Amniotic stem cell (primary cell): ENCODE measurements at regions not wholly inside any gene's neighbourhood (a gene's known extent, or its start where the extent isn't known, plus 50 kb on each side); places are given as distances from the start of the nearest gene placed in this dataset.
"Not testable (repeated sequence)": the region's sequence is repeated elsewhere in the genome, so short reads cannot be mapped to it uniquely, and the experiment has no call there.

Experiments used
- DNase-seq: peaks from one replicate; lab custom pipeline; 2025; lab: John Stamatoyannopoulos, UW

DNA sequence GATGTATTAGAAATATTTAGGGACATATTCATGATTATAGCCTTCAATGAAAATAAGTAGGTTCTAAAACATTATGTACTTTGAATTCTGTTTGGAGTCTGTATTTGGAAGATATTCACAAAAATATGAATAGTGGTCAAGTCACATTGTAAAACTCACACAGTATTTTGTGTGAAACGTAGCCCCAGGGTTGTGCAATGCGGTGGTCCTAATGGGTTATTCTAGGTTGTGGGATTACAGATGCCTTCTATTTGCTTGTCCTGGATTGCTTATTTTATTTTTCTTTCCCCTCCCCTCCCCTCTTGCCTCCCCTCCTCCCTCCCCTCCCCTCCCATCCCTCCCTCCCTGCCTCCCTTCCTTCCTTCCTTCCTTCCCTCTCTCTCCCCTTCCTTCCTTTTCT, 93.7 kb upstream of the THUMPD2 start:
- no peak for DNase-seq

DNA sequence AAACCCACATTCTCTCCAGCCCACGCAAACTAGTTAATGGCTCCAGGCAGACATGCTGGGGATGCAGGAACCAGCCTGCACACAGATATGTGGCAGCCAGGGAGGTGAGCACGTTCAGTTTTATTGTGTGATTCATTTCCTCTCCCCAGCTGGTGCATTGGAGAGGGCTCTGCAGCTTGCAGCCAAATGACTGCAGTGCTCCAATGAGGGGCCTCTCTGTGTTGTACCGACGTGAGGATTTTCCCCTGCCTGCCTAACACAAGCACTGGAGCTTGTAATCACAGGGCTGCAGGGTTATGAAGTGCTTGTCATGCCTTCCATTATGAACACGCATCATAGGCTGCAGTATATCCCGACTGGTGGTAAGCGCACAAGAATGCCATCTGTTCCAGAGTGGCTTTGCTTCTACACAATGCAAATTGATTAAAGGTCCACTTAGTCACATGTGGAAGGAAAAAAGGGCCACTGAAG, 92.3 kb upstream of the THUMPD2 start:
- DNase-seq, result peak; percentile 91

DNA sequence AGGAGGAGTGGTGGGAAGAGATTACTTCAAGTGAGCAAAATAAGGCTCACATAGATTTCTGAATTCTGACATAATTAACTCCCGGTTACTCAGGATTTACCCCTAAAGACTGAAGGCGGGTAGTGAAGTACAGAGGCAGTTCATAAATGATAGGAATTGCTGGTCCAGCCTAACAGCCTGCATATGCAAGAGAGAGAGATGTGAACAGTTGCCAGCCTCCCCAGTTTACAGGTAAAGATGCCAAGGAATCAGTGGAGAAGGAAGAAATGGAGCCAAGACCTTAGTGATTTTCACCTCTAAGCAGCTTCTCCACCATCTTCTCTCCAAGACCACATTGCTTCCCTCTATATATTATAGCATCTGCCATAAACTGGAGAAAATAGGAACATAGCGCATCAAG, 91.8 kb upstream of the THUMPD2 start:
- DNase-seq, result no peak

DNA sequence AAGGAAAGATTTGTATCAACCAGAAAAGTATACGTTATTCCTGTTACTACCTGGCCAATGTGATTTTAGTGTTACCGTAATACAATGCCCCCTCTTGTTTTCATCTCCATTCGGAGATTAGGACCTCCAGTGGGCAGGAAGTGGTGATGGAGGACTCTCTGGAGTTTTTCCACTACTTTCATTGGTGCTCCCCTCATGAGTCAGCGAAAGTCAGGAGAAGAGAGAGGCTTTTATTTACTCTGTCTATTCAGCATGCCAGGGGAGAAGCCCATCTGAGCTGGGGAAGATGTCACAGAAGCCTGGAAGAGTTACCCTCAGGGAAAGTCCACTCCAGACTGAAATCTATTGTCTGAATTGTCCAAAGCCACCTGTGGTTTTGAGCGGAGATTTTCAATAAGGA, 88.2 kb upstream of the THUMPD2 start:
- no peak for DNase-seq

DNA sequence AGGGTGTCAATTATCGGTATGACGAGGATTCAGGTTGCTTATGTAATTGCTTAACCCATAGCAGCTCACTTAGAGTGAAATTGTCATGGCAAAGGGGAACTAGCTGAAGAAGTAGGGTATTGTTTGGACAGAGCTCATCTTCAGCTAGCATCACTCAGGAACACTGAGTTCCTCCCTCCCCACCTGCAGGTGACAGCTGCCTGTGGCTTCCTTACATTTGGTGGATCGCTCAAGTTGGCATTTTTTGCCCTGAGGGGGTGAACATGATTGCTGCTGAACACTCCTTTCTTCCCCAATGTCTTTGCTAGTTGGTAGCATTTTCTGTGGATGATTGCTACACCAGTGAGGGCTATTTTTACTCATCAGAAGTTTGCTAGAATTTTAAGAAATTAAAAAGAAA, 86.7 kb upstream of the THUMPD2 start:
- DNase-seq, result no peak

DNA sequence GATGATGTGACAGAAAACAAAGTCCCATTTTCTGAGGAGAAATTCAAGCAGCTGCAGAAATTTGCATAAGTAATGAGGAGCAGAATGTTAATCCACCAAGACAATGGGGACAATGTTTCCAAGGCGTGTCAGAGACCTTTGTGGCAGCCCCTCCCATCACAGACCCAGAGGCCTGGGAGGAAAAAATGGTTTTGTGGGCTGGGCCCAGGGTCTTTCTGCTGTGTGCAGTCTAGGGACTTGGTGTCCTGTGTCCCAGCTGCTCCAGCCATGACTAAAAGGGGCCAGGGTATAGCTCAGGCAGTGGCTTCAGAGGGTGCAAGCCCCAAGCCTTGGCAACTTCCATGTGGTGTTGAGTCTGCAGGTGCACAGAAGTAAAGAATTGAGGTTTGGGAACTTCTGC, 84.6 kb upstream of the THUMPD2 start:
- not testable (repeated sequence) for DNase-seq

DNA sequence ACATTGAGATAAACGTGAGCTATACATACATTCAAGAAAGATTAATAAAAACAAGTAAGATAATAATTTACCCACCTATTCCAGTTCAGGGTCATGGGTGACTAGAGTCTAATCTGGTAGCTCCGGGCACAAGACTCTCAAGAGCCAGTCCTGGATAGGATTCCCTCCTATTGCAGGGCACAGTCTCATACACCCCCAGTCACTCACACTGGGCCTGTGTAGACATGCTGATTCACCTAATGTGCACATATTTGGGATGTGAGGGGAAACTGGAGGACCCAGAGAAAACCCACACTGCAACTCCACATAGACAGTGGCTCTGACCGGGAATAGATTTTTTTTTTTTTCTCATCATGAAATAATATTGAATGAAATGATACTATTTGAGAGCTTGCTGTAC, 81.5 kb upstream of the THUMPD2 start:
- DNase-seq, result no peak

DNA sequence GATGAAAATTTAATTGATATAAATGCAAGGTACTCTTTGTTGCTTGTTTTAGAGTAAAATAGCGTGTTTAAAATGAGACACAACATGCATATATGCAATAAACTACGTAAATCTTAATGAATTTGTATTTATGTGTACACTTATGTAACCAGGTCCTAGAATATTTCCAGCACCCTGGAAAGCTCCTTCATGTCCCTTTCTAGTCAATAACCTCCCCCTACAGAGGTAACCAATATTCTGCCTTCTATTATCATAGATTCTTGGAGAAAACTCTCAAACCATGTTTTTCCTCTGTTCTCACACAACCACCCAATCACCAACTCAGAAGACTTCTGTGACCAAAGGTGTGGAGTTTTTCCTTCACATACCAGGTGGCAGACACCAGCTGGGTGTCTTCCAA, 79.6 kb upstream of the THUMPD2 start:
- DNase-seq, result no peak

DNA sequence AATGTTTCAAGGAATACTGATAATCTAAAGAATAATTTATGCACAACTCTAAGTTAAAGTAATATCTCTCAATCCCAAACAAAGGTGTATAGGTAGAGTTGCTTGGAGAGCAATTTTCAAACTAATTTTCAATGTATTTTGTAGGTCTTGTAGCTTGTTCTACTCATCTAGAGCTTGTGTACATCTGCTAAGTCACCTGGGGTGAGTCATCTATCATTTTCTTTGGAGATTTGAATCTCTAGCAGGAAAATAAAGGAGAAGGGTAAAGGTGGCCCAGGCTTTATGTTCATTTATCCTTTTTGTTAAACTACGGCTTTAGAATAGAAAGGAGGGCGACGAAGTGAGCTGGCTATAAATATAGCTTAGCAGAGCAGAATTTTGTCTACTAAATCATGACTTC, 76.8 kb upstream of the THUMPD2 start:
- DNase-seq, result no peak

DNA sequence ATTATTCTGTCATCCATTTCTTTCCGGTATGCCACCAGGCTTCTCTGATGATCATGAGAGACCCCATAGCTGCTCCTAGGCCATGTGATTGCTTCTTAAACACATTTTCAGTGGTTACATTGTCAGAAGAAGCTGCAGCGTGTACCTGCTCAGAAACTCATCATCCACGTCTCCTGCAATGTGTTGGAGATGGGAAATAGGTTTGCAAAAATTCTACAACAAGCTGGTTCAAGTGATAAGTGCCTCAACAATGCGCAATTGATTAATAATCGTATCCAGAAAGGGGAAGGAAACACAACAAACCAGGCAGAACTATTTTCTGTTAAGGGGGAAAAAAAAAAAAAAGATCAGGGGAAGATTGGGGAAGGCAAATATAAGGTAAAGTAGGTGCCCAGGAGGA, 75.7 kb upstream of the THUMPD2 start:
- DNase-seq, result no peak

DNA sequence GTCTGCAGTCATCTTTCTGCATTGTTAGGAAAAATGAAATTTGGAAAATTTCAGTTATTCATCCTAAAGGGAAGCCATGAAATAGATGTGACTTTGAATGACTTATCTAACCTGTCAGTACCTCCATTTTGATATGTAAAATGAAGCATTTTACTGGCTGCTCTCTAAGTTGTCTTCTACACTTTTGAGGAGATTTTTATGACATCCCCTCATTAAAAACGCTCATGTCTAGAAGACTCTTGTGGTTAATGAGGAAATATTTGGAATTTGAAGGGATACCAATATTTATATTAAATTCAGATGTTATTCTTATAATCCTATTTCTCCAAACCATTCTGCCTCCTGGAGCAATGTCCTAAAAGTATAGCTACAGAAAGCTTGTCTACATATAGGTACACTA, 73.8 kb upstream of the THUMPD2 start:
- no peak for DNase-seq

DNA sequence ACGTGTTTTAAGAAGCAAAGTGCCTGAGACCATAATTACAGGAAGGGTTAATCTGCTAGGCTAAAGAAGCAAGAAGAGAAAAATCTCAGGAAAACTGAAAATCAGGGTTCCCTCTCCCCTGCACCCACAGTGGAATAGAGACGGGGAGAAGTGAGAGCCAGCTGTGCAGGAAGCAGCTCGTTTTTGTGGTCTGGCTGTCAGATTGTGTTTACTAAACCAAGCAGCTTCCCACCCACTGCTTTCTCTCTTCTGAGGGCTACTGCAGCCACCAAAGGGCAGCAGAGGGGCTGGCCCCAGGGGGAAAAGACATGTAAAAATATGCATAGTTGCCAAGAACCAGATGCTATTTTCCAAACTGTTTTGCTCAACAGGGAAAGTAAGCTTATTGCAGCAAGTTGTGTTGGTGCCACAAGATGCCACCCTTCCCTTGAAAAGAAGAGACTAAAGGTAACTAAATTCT, 72.6 kb upstream of the THUMPD2 start:
- no peak for DNase-seq

DNA sequence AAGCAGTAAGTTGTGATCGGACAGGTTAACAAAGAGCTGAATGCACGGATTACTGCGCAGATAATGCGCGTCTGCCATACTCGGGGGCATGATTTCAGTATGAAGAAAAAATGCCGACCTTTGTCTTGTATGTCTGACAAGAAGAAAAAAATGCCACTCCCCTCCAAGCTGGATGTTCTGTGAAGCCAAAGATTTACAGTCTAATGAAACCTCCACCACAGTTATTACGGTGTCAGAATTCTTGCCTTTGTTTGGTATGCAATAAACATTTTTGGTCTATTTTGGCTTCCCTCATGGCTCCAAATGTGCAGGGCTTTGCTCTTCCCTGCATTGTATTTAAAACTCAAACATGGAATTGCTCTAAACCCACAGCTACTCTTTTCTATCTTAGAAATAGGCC, 72.2 kb upstream of the THUMPD2 start:
- DNase-seq, result no peak

DNA sequence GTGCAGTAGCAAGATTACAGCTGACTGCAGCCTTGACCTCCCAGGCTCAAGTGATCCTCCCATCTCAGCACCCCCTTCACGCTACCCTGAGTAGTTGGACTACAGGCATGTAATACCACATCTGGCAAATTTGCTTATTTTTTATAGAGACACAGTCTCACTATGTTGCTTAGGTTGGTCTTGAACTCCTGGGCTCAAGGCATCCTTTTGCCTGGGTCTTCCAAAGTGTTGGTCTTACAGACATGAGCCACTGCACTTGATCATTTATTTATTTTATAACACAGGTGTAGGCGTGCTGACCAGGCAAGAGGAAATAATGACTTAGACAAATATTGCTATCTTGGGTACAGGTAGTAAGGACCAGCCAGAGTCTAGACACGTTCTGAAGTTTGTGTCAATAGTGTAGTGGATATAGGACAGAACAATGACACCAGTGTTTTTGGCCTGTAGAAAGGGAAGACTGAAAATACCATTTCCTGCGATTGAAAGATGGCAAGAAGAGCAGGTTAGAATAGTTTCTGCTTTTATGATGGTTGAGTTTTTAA, 71.0 kb upstream of the THUMPD2 start:
- DNase-seq, result no peak

DNA sequence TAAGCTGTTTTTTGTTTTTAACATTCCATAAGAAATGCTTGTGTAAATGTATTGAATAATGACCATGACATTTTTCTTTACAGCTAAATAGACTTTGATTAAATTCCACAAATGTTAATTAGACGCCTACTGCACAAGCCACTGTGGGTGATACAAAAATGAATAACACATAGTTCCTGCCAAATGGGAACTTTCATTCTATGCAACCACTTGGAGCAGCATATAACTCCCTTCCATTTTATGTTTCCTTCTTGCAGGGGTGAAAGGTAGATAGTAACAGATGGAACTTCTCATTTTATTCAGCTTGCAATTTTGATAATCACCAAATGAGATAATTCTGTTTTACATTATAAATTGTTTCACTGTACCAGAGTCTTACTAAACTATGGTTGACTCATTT, 70.0 kb upstream of the THUMPD2 start:
- DNase-seq, result no peak

DNA sequence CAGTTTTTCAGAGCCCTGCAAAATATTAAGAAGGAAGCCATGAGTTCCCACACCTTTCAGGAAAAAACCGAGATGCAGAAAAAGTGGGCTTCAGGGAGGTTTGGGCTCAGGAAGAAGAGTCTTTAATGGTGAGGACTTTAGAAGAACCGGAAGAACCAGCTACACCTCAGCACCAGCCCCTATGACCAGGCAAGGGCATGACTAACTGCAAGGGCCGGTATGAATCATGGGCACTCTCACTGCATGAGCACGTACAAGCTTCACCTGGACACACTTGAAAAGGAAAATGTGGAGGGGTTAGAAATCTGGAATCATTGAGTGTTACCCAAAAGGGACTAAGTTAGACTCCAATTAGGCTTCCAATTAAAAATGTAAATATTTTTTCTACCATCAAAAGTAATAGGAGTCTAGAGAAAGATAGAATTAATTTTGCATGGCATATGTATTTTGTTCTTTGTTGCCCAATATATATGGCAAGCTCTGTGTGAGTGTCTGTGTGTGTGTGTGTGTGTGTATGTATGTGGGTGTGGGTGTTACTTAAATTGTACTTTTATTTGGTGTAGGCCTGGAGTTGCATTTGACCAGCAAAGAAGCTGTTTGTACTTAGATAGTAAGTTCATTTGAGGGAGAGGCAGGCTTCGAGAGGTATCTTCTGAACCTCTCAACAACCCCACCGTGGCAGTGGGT, 66.5 kb upstream of the THUMPD2 start:
- DNase-seq, result no peak

DNA sequence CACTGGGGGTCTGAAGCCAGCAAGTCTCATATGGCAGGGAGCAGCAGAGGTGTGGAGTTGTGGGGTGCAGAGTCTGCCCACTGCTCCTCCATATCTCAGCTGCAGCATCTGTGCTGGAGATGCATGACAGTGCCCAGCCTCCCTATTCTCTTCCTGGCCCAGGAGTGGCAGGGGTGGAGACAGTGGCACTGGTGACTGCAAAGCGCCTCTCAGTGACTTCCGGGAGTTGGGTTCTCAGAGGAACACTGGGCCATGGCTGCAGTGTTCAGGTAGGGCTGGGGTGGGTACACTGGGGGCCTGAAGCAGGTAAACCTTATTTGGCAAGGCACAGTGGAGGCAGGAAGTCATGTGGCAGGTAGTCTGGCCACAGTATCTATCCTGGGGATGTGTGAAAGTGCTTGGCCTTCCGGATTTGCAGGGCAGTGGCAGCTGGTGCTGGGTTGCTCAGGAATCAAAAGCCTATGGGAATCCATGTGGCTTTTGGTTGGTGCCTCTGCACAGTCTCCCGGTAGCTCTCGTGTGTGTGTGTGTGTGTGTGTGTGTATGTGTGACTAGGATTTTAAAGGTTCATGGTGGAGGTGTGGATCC, 60.3 kb upstream of the THUMPD2 start:
- DNase-seq, result no peak

DNA sequence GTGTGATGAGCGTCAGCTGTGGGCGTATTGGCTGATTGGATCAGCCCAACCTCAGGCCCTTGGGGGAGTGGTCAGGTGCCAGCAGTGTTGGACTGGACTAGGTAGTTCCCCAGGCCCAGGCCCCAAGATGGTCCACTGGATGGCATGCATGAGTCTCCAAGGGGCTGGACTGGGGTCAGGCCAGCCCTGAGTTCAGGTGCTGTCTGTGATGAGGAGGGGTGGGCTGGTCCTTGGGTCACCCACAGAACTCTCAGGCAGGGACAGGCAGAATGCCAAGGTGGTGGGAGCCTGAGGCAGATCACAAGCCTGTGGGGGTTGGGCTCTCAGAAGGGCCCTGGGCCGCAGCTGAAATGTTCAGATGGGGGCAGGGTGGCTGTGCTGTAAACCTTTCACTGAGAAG, 59.5 kb upstream of the THUMPD2 start:
- DNase-seq, result no peak

DNA sequence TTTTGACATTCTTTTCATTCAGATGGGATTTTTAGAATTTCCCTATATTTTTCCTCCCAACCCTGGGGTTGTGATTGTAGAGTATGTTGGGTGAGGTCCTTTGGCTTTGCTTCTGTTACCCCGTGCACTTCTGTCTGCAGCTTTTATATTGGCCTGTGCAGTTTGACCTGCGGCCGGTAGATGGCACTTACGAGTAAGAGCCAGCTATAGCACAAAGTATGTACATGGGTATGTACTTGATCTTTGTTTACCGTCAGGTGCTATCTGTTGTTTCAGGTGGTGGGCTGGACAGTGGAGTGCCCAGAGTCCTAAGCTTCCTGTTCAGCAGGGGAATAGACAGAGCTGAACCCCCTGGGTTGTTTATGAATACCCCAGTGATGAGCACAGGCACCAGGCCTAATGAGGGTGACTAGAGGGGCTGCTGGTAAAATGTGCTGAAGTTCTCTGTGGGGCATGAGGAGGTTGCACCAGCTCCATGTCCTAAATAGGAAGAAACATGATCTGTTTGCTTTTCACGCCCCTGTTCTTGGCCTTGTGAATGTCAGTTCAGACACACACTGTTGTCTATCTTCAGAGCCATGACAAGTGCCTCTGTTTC, 58.9 kb upstream of the THUMPD2 start:
- DNase-seq, result no peak

DNA sequence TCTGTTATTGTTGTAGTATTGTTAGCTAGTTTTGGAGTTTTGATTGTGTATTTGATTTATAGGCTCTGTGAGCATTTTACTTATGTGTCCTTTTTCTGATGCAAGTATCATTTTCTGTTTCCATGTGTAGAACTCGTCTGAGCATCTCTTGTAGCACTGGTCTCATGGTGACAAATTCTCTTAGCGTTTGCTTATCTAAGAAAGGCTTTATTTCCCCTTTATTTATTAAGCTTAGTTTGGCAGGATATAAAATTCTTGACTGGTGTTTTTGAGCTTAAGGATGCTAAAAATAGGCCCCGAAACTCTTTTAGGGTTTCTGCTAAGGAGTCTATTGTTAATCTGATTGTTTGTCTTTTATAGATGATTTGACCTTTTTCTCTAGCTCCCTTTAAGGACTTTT, 57.6 kb upstream of the THUMPD2 start:
- DNase-seq, result no peak

DNA sequence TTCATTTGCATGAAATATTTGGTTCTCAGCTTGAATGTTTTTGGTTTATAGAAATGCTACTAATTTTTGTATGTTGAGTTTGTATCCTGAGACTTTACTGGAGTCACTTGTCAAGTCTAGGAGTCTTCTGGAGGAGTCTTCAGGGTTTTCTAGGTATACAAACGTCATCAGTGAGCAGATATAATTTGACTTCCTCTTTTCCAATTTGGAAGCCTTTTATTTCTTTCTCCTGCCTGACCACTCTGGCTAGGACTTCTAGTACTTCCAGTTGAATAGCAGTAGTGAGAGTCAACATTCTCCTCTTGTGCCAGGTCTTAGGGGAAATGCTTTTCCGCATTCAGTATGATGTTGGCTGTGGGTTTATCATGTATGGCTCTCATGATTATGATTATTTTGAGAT, 55.4 kb upstream of the THUMPD2 start:
- no peak for DNase-seq

DNA sequence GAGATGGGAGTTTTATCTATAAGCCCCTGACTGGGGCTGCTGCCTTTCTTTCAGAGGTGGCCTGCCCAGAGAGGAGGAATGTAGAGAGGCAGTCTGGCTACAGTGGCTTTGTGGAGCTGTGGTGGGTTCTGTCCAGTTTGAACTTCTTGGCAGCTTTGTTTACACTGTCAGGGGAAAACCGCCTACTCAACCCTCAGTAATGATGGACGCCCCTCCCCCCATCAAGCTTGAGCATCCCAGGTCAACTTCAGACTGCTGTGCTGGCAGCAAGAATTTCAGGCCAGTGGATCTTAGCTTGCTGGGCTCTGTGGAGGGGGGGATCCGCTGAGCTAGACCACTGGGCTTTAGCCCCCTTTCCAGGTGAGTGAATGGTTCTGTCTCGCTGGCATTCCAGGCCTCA, 51.6 kb upstream of the THUMPD2 start:
- DNase-seq, result not testable (repeated sequence)
